Activated gamma-delta T cell treated with anti-CD3 and anti-CD28 coated beads, Interleukin-2, amount 50 U/mL, for 16 hours (primary cell): ENCODE measurements at regions not wholly inside any gene's neighbourhood (a gene's known extent, or its start where the extent isn't known, plus 50 kb on each side); places are given as distances from the start of the nearest gene placed in this dataset.

Experiments
- DNase-seq: peaks from one replicate; pipeline ENCODE4 v3.0.0-alpha.2; 2020; ENCODE audit warnings: low read depth

DNA sequence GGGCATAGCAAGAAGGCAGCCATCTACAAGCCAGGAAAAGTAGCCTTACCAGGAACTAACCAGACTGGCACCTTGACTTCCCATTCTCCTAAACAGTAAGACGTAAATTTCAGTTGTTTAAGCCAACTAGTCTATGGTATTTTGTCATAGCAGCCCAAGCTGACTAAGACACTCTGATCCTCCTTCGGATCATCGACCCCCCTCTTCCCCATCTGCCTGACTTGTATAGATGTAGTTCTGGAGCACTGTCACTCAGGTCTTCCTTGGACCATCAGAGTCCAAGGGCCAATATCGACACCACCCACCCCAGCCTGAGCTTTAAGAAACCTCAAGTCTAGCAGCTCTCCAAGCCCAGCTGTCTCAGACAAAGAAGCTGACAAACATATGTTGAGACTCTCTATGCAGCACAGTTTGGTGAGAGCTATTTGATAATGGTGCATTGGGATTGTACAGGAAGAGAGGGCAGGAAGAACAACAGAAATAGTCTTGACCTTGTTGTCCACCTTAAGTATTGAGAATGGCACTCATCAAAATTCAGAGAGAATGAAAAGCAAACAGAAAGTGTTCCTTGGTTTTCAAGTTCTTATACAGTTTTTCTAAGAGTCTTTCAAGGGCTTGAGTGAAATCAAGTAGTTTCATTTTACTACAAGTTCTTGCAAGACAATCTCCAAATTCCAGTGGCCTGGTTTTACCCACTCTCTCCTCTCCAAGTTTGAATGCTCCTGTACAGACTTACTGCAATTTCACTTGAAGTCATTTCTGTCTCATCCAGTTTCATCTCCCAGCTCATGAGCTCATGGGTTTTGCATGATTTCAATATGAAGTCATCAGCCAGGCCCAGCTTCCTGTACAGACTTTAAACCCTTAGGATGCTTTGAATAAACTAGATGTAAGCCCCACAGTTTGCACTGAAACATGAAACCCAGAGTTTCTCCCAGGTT is 122.3 kb upstream of the RAI14 start:
- DNase-seq: no peak

DNA sequence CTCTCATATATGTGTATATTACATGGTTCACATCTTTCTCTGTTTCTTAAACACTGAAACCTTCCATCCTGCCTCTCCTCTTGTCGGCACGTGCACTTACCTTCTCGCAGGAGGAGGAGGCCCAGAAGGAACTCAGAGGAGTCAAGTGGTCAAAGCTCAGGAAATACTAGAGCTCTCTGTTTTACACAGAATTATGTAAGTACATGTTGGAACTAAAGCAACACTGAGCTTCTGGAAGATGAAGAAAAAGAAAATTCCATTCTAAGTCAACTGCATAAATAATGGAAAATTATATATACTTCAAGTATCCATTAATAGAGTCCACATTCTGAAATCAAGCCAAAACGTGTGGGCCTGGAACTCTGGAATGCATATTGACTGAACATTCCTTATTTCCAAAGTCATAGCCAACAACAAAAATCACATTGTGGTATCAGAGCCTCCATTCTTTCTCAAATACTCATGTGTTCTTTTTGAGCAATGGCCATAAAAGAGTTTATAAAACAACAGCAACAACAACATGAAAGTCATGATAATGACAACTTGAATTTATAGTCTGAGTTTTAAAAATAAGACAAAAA is 121.5 kb upstream of the RAI14 start:
- DNase-seq: no peak

DNA sequence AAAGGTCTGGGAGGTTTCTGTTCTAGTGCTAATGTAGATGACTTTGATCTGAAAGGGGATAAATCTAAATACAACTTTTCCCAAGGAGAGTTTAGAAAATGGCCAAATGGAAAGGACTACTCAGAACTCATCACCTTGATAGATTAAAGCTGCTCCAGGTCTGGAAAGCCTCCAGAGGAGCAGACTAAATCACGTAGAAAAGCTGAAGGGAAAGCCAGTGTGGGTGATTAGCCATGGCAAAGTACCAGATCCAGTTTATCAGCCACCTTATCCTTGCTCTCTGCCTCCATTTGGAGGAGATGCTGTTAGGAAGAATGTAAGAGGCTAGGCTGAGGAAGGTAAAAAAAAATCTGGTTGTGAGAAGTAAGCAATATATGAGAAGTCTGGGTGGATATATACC is 120.7 kb upstream of the RAI14 start:
- DNase-seq: no peak

DNA sequence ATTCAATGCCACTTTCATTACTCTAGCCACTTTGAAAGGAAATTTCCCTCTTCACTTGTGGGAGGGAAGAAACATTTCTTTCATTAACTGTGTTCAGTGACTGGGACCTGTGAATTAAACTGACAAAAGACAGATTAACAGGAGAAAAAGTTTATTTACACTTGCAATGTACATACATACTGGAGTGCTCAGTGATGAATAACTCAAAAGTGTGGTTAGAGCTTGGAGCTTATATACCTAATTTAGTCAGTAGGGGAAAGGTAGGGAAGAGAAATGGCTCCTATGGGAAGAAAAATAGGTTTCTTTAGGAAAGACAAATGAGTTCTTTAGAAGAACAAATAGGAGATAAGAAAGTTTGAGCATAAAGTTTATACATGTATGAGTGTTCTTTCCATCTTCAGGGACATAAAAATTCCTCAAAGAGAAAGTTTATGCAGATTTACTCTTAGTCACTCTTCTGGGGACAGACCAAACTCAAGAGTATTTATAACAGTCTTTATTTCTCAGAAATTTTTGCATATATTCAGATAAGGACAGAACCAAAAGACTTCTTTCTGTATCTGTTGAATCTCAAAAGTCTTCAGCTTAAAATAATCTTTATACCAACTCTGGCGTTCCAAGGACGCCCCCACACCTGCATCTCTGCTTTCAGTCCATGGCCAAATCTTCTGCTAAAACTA is 120.0 kb upstream of the RAI14 start:
- DNase-seq: no peak

DNA sequence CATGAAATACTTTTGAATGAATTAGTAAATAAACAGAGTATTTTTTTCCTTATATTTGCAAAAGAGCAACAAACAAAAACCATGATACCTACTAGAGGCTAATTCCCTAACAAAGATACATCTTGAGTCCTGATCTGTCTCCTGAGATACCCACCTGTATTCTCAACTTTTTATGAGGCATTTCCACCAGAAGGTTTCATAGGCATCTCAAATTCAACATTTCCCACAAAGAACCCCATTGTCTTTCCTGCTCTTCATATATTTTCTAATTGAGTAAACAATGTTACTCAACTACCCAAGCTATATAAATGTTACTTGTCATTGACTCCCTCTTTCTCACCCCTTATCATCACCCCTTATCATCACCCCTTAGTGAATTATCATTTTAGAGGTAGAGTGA is 119.4 kb upstream of the RAI14 start:
- no peak for DNase-seq

DNA sequence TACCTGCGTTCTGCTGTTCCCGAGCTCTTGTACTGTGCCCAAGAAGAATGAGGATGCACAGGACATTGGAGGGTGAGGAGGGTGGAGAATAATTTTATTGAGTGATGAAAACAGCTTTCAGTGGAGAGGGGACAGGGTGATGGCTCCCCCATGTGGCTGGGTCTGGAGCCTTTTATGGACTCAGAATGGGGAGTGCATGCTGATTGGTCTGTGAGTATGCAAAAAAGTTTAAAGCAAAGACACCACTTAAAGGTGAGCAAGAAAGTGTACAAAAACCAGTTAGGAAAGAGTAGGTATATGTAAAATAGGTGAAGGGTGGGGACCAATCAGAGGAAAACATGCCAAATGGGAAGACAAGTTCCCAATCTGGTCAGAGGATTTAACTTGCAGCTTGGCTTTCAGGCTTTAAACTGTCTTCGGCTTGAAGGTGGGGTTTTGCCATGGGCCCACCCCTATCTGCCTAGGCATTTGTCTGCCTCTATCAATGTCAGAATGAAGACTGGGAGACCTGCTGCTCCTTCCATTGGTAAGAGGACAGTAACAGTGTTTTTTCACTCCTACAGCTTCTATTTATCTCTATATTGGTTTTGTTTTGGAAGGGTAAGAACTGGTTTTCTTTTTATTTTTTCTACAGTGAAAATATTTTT is 118.0 kb upstream of the RAI14 start:
- no peak for DNase-seq

DNA sequence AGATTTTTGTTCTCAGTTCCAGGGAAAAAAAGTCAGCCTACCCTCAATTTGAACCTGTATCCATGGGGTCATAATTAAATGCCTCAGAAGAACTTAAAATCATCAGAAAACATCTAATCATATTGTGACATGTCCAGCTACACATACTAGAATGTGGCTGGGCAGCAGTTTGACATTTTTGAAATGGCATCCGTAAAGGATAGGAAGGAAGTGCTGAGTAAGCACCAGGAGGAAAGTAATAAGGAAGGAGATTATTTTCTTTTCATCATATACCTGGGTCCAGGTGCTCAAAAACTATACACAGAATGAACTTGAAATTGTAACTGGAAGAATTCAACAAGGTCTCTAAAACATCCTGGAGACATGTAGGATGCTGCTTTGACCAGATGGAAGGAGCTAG is 116.9 kb upstream of the RAI14 start:
- DNase-seq: no peak

DNA sequence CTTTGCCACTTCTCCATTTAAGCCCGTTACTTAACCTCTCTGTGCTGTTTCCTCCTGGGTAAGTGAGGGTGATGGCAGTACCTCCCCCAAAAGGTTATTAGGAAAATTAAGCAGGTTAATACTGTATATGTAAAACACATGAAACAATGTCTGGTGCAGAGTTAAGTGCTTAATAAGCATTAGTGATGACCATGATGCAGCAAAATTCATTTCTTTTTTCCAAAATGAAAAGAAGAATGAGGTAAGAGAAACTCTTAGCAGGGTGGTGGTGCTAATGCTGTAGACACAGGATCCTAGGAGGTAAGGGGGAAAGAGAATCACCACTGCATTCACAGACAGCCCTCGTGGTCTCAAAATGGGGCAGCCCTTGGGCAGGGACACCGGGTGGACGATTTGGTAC is 115.1 kb upstream of the RAI14 start:
- no peak for DNase-seq

DNA sequence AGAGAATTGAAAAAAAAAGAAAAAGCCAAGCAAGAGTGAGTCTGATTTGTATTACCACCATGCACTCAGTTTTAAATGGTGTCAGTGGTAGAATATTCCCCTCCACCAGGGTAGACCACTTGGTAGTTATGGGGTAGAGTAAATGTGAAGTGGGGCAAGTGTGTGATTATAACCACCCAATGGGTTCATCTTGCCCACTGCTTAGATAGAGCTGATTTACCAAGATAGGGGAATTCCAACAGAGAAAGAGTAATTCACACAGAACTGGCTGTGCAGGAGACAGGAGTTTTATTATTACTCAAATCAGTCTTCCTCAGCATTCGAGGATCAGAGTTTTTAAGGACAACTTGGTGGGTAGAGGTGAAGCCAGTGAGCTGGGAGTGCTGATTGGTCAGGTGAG is 113.3 kb upstream of the RAI14 start:
- no peak for DNase-seq

DNA sequence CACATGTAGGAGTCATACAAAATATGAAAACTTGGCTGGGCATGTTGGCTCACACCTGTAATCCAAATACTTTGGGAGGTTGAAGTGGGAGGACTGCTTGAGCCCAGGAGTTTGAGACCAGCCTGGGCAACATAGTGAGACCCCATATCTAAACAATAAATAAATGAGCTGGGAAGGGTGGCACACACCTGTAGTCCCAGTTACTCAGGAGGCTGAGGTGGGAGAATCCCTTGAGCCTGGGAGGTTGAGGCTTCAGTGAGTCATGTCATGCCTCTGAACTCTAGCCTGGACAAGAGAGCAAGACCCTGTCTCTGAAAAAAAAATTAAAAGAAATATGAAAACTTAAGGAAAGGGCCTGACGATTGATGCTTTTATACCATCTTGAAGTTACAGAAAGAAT is 112.4 kb upstream of the RAI14 start:
- no peak for DNase-seq

DNA sequence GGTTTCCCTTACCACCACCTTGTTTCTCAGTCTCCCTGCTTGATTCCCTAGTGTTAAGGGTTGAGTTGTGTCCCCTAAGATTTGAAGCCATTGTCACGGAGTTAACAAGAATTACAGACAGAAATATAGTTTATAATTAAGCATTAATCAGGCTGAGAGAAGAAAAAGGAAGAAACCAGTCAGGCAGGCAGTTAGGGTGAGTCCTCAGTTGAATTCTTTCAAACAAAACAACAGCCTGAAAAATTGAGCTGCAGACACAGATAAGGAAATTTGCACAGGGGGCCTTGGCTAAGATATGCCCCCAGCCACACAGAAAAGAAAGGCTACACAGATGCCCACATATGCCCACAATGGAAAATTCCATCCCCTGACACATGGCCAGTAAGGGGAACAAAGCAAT is 111.7 kb upstream of the RAI14 start:
- no peak for DNase-seq

DNA sequence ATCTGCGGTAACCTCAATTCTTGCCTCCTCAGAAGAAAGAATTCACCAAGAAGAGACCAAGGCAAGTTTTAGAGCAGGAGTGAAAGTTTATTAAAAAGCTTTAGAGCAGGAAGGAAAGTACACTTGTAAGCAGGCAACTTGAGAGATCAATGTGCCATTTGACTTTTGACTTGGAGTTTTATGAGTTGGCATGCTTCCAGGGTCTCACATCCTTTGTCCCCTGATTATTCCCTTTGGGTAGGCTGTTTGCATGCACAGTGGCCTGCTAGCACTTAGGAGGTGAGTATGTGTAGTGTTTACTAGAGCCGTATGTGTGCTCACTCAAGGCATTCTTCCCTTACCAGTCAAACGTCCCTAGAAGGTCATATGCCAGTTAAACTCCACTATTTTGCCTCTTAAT is 111.0 kb upstream of the RAI14 start:
- no peak for DNase-seq

DNA sequence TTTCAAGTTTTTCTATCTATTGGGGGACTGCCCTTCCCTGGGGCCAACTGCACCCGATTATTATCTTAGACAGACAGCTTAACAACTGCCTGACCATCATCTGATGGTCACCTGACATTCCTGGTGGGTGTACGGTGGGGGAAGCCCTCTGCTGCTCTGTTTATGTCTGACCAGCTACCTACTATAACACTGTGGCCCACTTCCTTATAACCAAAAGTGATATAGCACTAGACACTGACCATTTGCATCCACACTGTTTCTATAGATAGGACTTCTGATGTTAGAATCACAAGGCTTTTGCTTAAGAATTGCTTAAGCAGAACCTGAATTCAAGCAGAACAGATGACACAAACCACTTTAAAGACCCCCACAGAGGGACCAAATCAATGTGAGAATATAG is 110.5 kb upstream of the RAI14 start:
- no peak for DNase-seq

DNA sequence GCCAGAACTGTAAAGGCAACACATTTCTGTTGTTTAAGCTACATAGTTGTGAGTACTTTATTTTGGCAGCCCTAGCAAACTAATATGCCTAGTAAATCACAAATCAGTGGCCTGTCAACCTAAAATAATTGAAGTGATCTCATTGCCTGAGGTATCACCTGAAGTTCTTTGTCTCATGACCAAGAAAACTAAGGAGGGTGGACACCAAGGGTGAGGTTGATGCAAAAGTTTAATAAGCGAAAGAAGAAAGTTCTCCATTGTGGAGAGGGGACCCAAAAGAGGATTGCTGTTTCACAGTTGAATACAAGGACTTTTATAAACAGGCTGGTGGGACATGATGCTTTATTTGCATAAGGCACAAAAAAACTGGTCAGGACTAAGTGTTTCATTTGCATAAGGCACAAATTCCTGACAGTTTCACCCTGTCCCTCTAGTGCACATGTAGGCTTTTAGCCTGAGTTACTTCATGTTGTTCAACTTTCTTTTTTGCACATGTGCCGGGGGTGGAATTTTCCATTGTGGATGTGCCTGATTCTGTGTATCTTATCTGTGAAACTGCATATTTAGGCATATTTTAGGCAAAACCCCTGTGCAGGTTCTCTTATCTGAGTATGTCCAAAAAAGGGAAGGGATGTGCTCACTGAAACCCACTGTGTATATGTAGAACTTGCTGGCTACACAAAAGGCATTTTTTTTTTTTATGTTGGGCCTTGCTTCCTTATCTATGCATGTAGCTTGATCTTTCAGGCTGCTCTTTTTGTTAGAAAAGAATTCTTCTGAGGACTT is 108.6 kb upstream of the RAI14 start:
- no peak for DNase-seq

DNA sequence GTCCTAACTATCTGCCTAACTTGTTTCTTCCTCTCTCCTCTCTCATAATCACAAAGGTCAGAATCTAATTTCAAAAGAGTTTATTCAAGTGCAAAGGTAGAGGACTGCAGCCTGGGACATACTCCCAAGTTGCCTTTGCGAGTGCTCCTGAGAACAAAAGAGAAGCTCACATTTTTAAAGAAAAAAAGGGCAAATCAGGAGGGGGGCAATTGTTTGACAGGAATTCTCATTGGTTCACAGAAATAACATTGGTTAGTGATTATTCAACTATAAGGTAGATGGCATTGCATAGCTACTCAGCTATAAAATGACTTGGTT is 108.1 kb upstream of the RAI14 start:
- DNase-seq: no peak

DNA sequence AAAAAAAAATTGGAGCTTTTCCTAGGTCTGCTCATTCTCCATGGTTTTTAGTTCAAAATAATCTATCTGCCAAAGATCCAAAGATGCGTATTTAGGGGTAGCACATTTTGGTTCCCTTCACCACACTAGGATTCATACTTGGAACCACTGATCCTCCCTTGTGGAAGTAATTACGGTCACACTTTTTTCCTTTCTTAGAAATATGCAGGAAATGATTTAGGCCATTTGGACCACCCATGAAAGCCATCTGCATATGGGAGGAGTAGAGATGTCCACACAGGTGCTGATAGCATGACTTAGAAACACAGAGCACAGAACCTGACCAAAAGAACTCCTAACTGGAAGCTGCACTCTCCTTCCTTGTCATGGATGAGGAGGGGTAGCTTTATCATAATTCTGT is 105.9 kb upstream of the RAI14 start:
- no peak for DNase-seq

DNA sequence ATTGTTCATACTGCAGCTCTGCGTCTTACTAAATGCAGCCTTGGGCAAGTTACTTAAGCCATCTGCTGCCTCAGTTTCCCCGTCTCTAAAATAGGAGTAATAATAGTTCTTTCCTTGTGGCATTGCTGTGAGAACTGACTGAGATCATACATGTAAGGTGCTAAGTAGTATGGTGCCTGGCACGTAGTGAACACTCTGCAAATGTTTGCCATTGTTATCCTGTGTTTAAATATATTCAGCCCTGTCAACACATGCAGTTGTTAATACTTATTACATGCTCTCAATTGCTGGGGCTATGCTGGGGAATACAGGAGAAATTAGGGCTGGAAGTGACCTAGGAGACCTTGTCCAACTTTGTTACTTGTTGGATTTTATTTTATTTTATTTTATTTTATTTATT is 105.2 kb upstream of the RAI14 start:
- no peak for DNase-seq

DNA sequence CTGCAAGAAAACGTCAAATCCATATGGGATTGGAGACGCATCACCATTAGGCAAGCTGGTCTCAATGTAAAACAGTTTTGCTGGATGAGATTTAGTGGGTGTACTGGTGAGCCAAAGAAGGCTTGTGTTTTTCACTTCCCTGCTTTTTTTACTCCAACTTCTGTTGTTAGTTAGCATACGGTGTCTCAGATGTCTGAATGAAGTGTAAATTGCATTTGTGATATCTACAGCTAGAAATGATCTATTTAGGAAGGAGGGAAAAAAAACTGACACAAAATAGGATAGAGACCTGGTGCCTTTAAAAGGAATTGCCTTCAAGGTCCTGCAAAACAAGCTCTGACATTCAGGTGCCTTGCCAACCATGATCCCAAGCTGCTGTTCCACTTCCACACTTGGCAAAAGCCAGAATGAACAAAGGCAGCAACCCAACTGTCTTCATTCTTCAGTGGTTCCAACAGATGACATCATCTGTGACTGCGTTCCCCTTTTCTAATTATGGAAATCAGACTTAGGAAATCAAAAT is 104.2 kb upstream of the RAI14 start:
- DNase-seq: no peak

DNA sequence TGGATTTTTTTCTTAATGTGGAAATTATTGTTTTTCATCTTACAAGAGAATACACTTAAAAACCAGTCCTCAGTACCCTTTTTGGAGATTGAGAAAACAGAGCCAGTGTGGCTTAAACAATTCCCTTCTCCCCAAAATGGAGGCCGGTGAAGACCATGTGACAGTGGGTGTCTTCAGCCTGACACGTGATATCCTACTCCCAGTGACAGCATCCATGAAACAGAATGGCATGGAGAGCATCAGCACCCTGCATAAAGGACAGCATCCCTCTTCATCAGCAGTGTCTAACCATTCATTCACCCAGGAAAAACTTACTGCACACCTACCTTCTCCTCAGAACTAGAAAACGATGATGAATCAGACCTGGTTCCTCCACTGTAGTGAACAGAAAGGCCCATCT is 103.4 kb upstream of the RAI14 start:
- no peak for DNase-seq

DNA sequence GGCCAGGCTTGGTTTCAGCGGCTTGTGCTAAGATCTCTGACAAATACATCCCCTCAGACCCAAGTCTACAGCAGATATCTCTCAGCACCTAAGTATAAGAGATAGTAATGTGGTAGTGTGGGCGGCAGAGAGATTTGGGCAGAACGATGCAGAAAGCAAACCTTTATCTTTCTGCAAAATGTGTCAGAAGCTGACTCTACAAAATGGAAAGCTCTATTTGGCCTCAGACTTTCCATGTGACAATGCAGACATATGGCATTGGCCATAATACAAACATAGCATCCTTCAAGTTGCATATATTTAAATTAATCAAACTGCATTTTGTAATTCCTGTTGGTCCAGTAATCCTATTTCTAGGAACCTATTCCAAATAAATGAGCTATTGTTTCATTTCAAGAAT is 102.5 kb upstream of the RAI14 start:
- no peak for DNase-seq

DNA sequence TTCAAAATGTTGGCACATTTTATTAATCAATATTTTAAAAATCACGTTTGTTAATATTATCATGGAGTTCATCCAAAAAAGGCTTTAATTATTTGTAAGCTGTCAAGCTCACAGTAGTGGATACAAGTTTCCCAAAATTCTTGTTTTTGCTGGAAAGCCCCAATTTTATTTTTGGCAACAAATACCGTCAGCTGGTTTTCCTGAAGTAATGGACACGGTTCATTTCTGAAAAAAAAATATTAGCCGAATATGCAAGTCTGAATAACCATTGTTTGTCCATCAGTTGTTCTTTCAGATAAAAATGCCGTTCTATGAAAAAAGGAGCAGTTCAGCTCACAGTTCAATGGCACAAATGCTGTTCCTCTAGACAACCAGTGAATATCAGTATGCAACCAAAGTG is 101.5 kb upstream of the RAI14 start:
- DNase-seq: no peak
